ENCODE measurements at regions not wholly inside any gene's neighbourhood (a gene's known extent, or its start where the extent isn't known, plus 50 kb on each side); places are given as distances from the start of the nearest gene placed in this dataset.

GRCh38 chr1:94351481-94351880 is 66.7 kb upstream of the ABCD3 start:
- H3K27me3 ChIP-seq (ENCODE audit: control insufficient read depth, extremely low read depth, insufficient read depth, low read length): peaks cover 20% of the 10 kb centered on the region
- H3K79me2 ChIP-seq (ENCODE audit: control insufficient read depth, insufficient read depth, low read length): no peaks in the 10 kb centered on the region
- DNase-seq (ENCODE audit: low read depth, low spot score) (no peak), FAIRE-seq (no peak)
- no peaks in the 10 kb centered on the region for H3K9me3 ChIP-seq (ENCODE audit: control insufficient read depth, low read depth, low read length)
- H3K9me1 ChIP-seq (ENCODE audit: control insufficient read depth, extremely low read depth, insufficient read depth, low read length): no peaks in the 10 kb centered on the region
- H3K4me1 ChIP-seq (ENCODE audit: control insufficient read depth, extremely low read depth, insufficient read depth, low read length): no peaks in the 10 kb centered on the region
- H3K27ac ChIP-seq (ENCODE audit: control insufficient read depth, insufficient read depth, low read length): no peak overlapping the region
- H4K20me1 ChIP-seq (ENCODE audit: control insufficient read depth, extremely low read depth, insufficient read depth, low read length): no peaks in the 10 kb centered on the region
- H3K36me3 ChIP-seq (ENCODE audit: control insufficient read depth in 2 of 2, extremely low read depth in 1 of 2, insufficient read depth in 2 of 2, low read length in 2 of 2): no peaks in the 10 kb centered on the region
- H2AFZ ChIP-seq (ENCODE audit: control insufficient read depth, low read length): no peak overlapping the region
- dilution Hi-C loops (cut with MboI; ENCODE audit: extremely low pct_ligation_motif_present, low sequenced_read_pairs): no loop called here
- no peak overlapping the region for H3K4me3 ChIP-seq (ENCODE audit: control insufficient read depth in 2 of 3, extremely low read depth in 1 of 3, insufficient read depth in 2 of 3, low read depth in 1 of 3, low read length in 3 of 3)
- no peak for TF ChIP-seq CTCF (optimal IDR thresholded peaks at IDR 0.05 in 1 of 3, IDR thresholded peaks at IDR 0.05 in 1 of 3, conservative IDR thresholded peaks at IDR 0.05 in 1 of 3; ENCODE audit: extremely low read depth in 1 of 3, insufficient read depth in 2 of 3, low read length in 3 of 3)
- no peak for TF ChIP-seq EZH2 (IDR thresholded peaks at IDR 0.05; ENCODE audit: low read length)
- H3K4me2 ChIP-seq (ENCODE audit: control insufficient read depth, extremely low read depth, insufficient read depth, low read depth, low read length): no peak overlapping the region
- H3K9ac ChIP-seq (ENCODE audit: control insufficient read depth, extremely low read depth, insufficient read depth, low read length): no peak overlapping the region

DNA sequence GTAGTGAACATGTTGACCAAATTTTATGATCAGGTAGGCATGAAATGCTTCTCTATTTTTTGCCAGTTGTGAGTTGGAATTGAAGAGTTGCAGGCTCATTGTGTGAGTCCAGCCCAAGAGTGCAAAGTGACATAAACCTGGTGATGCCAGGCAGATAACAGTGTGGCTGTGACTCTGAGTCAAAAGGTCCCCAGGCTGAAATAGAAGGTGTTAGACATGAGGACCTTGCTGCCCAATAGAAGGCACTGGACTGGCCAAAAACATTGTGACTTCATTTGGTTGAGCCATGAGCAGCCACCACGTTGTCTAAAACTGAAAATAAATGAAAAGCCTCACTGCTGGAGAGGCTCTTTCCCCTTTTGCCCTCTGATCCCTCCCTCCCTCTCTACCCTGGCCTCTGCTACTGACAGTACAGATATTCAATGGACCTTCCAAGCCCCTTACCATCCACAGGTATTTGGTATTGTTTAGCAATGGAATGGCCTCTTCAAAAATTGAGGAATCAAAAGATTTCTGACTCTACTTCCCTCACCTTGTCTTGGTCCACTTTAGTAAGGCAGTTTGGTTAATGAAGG is 67.8 kb upstream of the ABCD3 start:
- Histone ChIP-seq H3K9ac (ENCODE audit: control insufficient read depth, extremely low read depth, insufficient read depth, low read length) (no peak overlapping the region), H3K4me3 (ENCODE audit: control insufficient read depth in 2 of 3, extremely low read depth in 1 of 3, insufficient read depth in 2 of 3, low read depth in 1 of 3, low read length in 3 of 3) (no peak overlapping the region), H3K36me3 (ENCODE audit: control insufficient read depth in 2 of 2, extremely low read depth in 1 of 2, insufficient read depth in 2 of 2, low read length in 2 of 2) (no peaks in the 10 kb centered on the region), H2AFZ (ENCODE audit: control insufficient read depth, low read length) (no peak overlapping the region), H3K79me2 (ENCODE audit: control insufficient read depth, insufficient read depth, low read length) (no peaks in the 10 kb centered on the region), H3K27ac (ENCODE audit: control insufficient read depth, insufficient read depth, low read length) (no peak overlapping the region), H3K4me1 (ENCODE audit: control insufficient read depth, extremely low read depth, insufficient read depth, low read length) (no peaks in the 10 kb centered on the region), H3K9me3 (ENCODE audit: control insufficient read depth, low read depth, low read length) (no peaks in the 10 kb centered on the region), H3K9me1 (ENCODE audit: control insufficient read depth, extremely low read depth, insufficient read depth, low read length) (no peaks in the 10 kb centered on the region), H3K4me2 (ENCODE audit: control insufficient read depth, extremely low read depth, insufficient read depth, low read depth, low read length) (no peak overlapping the region), H3K27me3 (ENCODE audit: control insufficient read depth, extremely low read depth, insufficient read depth, low read length) (peaks cover 16% of the 10 kb centered on the region), H4K20me1 (ENCODE audit: control insufficient read depth, extremely low read depth, insufficient read depth, low read length) (no peaks in the 10 kb centered on the region)
- dilution Hi-C loops (cut with MboI; ENCODE audit: extremely low pct_ligation_motif_present, low sequenced_read_pairs): no loop called here
- FAIRE-seq (no peak), DNase-seq (ENCODE audit: low read depth, low spot score) (no peak)
- TF ChIP-seq CTCF (optimal IDR thresholded peaks at IDR 0.05 in 1 of 3, IDR thresholded peaks at IDR 0.05 in 1 of 3, conservative IDR thresholded peaks at IDR 0.05 in 1 of 3; ENCODE audit: extremely low read depth in 1 of 3, insufficient read depth in 2 of 3, low read length in 3 of 3): no peak
- no peak for TF ChIP-seq EZH2 (IDR thresholded peaks at IDR 0.05; ENCODE audit: low read length)

Data from keratinocyte (primary cell).